ENCODE measurements at regions not wholly inside any gene's neighbourhood (a gene's known extent, or its start where the extent isn't known, plus 50 kb on each side); places are given as distances from the start of the nearest gene placed in this dataset.
"Not testable (repeated sequence)": the region's sequence is repeated elsewhere in the genome, so short reads cannot be mapped to it uniquely, and the experiment has no call there.

- no peaks in the 10 kb centered on the region for H3K27me3 ChIP-seq
- TF ChIP-seq POLR2AphosphoS5 (IDR thresholded peaks at IDR 0.05; ENCODE audit: insufficient read depth in 1 of 2, low read depth in 1 of 2), result no peak
- TF ChIP-seq POLR2A (IDR thresholded peaks at IDR 0.05), result no peak
- TF ChIP-seq, protein P1, sequence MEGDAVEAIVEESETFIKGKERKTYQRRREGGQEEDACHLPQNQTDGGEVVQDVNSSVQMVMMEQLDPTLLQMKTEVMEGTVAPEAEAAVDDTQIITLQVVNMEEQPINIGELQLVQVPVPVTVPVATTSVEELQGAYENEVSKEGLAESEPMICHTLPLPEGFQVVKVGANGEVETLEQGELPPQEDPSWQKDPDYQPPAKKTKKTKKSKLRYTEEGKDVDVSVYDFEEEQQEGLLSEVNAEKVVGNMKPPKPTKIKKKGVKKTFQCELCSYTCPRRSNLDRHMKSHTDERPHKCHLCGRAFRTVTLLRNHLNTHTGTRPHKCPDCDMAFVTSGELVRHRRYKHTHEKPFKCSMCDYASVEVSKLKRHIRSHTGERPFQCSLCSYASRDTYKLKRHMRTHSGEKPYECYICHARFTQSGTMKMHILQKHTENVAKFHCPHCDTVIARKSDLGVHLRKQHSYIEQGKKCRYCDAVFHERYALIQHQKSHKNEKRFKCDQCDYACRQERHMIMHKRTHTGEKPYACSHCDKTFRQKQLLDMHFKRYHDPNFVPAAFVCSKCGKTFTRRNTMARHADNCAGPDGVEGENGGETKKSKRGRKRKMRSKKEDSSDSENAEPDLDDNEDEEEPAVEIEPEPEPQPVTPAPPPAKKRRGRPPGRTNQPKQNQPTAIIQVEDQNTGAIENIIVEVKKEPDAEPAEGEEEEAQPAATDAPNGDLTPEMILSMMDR (IDR thresholded peaks at IDR 0.05), result no peak
- H3K4me3 ChIP-seq, result no peak overlapping the region
- intact Hi-C loops (cut with DNase I), result no loop called here
- H3K9me3 ChIP-seq, result no peaks in the 10 kb centered on the region
- H3K27ac ChIP-seq, result no peak overlapping the region
- no peaks in the 10 kb centered on the region for H3K4me1 ChIP-seq
- no peak for DNase-seq (ENCODE audit: extremely low spot score in 2 of 2)
- H3K36me3 ChIP-seq, result no peaks in the 10 kb centered on the region
Observed at GRCh38 chr3:18529631-18530030, 104.5 kb upstream of the SATB1 start.

- no peak overlapping the region for H3K27ac ChIP-seq
- no peaks in the 10 kb centered on the region for H3K36me3 ChIP-seq
- H3K4me3 ChIP-seq, result no peak overlapping the region
- H3K27me3 ChIP-seq, result no peaks in the 10 kb centered on the region
- intact Hi-C loops (cut with DNase I), result no loop called here
- H3K4me1 ChIP-seq, result no peaks in the 10 kb centered on the region
- TF ChIP-seq POLR2A (IDR thresholded peaks at IDR 0.05) (no peak), POLR2AphosphoS5 (IDR thresholded peaks at IDR 0.05; ENCODE audit: insufficient read depth in 1 of 2, low read depth in 1 of 2) (no peak)
- TF ChIP-seq, protein P1 (IDR thresholded peaks at IDR 0.05), result no peak
- H3K9me3 ChIP-seq, result no peaks in the 10 kb centered on the region
- DNase-seq (ENCODE audit: extremely low spot score in 2 of 2), result no peak
Observed at GRCh38 chr3:18527691-18528090, 102.6 kb upstream of the SATB1 start.

GRCh38 chr3:18526667-18527066, 101.5 kb upstream of the SATB1 start:
- no peaks in the 10 kb centered on the region for H3K36me3 ChIP-seq
- no peaks in the 10 kb centered on the region for H3K9me3 ChIP-seq
- H3K27ac ChIP-seq, result no peak overlapping the region
- TF ChIP-seq POLR2A (IDR thresholded peaks at IDR 0.05), result no peak
- TF ChIP-seq, protein P1 (IDR thresholded peaks at IDR 0.05), result no peak
- no peak for TF ChIP-seq POLR2AphosphoS5 (IDR thresholded peaks at IDR 0.05; ENCODE audit: insufficient read depth in 1 of 2, low read depth in 1 of 2)
- no peaks in the 10 kb centered on the region for H3K27me3 ChIP-seq
- no peak for DNase-seq (ENCODE audit: extremely low spot score in 2 of 2)
- intact Hi-C loops (cut with DNase I), result no loop called here
- no peak overlapping the region for H3K4me3 ChIP-seq
- no peaks in the 10 kb centered on the region for H3K4me1 ChIP-seq

DNA sequence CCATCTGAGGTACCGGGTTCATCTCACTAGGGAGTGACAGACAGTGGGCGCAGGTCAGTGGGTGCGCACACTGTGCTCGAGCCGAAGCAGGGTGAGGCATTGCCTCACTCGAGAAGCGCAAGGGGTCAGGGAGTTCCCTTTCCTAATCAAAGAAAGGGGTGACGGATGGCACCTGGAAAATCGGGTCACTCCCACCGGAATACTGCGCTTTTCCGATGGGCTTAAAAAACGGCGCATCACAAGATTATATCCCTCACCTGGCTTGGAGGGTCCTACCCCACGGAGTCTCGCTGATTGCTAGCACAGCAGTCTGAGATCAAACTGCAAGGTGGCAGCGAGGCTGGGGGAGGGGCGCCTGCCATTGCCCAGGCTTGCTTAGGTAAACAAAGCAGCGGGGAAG, 91.0 kb upstream of the SATB1 start:
- H3K27me3 ChIP-seq; H3K9me3 ChIP-seq; DNase-seq (ENCODE audit: extremely low spot score in 2 of 2); H3K27ac ChIP-seq; intact Hi-C loops (cut with DNase I); H3K36me3 ChIP-seq; H3K4me1 ChIP-seq; H3K4me3 ChIP-seq: not testable (repeated sequence)

DNA sequence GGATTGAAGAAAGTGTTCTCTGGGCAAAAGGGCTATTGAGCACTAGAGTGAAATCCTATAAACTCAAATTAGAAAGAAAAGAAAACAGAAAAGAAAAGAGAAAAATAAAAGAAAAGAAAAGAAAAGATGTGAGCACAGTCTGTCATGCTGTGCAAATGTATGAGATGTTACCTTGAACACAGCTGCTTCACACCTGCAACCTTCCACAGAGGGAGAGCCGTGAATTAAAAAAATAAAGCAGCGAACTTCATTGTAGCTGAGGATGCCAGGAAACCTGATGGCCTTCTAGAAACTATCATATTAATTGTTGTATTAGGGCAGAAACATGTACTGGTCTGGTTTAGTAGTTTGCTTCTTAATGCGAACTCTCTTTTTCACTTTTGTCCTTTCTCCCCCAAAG, 88.0 kb upstream of the SATB1 start:
- Histone ChIP-seq H3K4me3 (no peak overlapping the region), H3K27ac (no peak overlapping the region), H3K27me3 (no peaks in the 10 kb centered on the region), H3K36me3 (no peaks in the 10 kb centered on the region), H3K9me3 (no peaks in the 10 kb centered on the region), H3K4me1 (no peaks in the 10 kb centered on the region)
- TF ChIP-seq, protein P1 (IDR thresholded peaks at IDR 0.05), result no peak
- no peak for TF ChIP-seq POLR2AphosphoS5 (IDR thresholded peaks at IDR 0.05; ENCODE audit: insufficient read depth in 1 of 2, low read depth in 1 of 2)
- no peak for TF ChIP-seq POLR2A (IDR thresholded peaks at IDR 0.05)
- intact Hi-C loops (cut with DNase I), result no loop called here
- no peak for DNase-seq (ENCODE audit: extremely low spot score in 2 of 2)

DNA sequence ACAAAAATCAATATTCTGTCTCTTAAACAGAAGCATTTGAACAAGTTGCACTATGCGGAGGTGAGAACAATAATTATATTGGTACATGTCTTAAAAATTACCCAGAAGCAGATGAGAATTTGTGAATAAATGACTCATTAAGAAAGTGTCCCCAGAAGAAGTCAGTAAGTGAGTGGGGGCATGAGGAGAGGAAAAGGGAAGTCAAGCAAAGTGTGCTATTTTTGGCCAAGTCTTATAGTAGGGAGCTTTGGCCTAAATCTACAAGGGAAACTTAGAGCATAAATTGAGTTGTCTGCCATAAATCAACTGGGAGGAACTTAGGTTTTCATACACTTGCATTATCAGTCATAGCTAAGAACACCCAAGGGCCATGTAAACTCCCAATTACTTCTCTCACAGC, 86.9 kb upstream of the SATB1 start:
- TF ChIP-seq POLR2A (IDR thresholded peaks at IDR 0.05), result no peak
- no peaks in the 10 kb centered on the region for H3K27me3 ChIP-seq
- DNase-seq (ENCODE audit: extremely low spot score in 2 of 2), result no peak

More for the DNA sequence above, 86.9 kb upstream of the SATB1 start:
- Histone ChIP-seq H3K9me3 (no peaks in the 10 kb centered on the region), H3K4me3 (no peak overlapping the region), H3K27ac (no peak overlapping the region), H3K36me3 (no peaks in the 10 kb centered on the region), H3K4me1 (no peaks in the 10 kb centered on the region)
- intact Hi-C loops (cut with DNase I), result no loop called here

Data from vagina (tissue), 2 donors.